RWPE1 (cell line): ENCODE measurements at regions not wholly inside any gene's neighbourhood (a gene's known extent, or its start where the extent isn't known, plus 50 kb on each side); places are given as distances from the start of the nearest gene placed in this dataset.
A peak's percentile ranks its signal among the peaks of the same experiment; 100 is the strongest.

Source experiments
- CTCF ChIA-PET: fragments of 350-600 bp; sonication (Branson Sonifier 250); formaldehyde crosslinking; extraction: SDS; loops from one replicate; lab custom pipeline; 2021; lab: Yijun Ruan, JAX
- POLR2A ChIA-PET: fragments of 400-600 bp; formaldehyde crosslinking; extraction: SDS; loops from one replicate; lab custom pipeline; 2020; ENCODE audit warnings: antibody characterized with exemption; ENCODE audit not compliant: low non-redundant PET; lab: Yijun Ruan, JAX
- DNase-seq: peaks from one replicate; pipeline ENCODE4 v3.0.0; 2012; ENCODE audit warnings: low spot score
- H3K27ac ChIP-seq: fragments of 450-650 bp; 2 replicates; pipeline ENCODE4 v1.5.1; 2017
- CTCF ChIP-seq: fragments of 450-650 bp; conservative IDR thresholded peaks from 2 replicates; pipeline ENCODE4 v1.5.1; 2017; ENCODE audit warnings: low read depth, mild to moderate bottlenecking

- ChIA-PET CTCF (interaction anchor here (1.9 kb wide), 1 partner anchor 12 kb away, joined by 11 read pairs; no protein-coding TSS in a partner anchor), POLR2A (interaction anchor here (0.6 kb wide), 1 partner anchor 1740 kb away, joined by 3 read pairs; no protein-coding TSS in a partner anchor)
- no peak overlapping the region for H3K27ac ChIP-seq
- no peak for TF ChIP-seq CTCF
- DNase-seq: no peak
Observed at GRCh38 chr1:48105165-48105564, 108.0 kb upstream of the TRABD2B start.

- no peak overlapping the region for H3K27ac ChIP-seq
- ChIA-PET POLR2A (no interaction called here), CTCF (no interaction called here)
- TF ChIP-seq CTCF: no peak
- no peak for DNase-seq
Observed at GRCh38 chr1:48103495-48103894, 106.3 kb upstream of the TRABD2B start.

- no peak for DNase-seq
- no peak overlapping the region for H3K27ac ChIP-seq
- CTCF ChIA-PET: no interaction called here
Observed at GRCh38 chr1:48102766-48103165, 105.6 kb upstream of the TRABD2B start.

DNA sequence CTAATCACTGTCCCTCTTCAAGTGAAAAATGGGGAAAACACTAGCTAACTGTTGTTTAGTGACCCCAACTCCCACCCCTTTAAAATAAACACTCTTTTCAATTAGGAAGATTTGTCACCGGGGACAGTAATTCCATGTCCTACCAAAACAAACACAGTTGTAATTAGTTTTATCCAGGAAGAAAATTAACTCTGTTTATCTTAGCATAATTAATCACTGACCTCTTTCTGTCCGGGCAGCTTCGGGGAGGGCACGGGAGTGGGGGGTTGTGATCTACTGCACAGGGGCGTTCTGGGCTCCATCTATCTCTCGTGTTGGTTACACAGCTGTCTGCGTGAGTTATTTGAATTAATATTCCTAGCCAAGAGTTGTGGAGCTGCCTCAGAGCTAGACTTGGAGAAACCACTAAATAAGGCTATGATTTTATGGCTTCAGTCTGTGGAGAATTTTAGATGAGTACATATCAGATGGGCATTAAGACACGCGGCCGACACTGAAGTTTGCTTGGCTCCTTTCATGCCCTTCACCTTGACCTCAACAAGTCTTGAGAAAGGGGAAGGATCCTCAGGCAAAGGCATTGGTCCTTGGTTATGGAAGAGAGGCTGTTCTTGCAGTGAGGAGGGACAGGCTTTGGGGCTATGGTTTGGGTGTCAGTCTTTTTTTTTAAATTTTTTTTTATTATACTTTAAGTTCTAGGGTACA lies 102.0 kb upstream of the TRABD2B start:
- ChIA-PET CTCF (interaction anchor here (1.3 kb wide), 1 partner anchor 101 kb away, joined by 3 read pairs; no protein-coding TSS in a partner anchor), POLR2A (no interaction called here)
- DNase-seq: no peak
- H3K27ac ChIP-seq: no peak overlapping the region
- no peak for TF ChIP-seq CTCF

More at GRCh38 chr1:48102766-48103165, 105.6 kb upstream of the TRABD2B start:
- POLR2A ChIA-PET: no interaction called here
- TF ChIP-seq CTCF: no peak

- peak; percentile 93 for DNase-seq
- ChIA-PET POLR2A (no interaction called here), CTCF (interaction anchor here (0.6 to 1.5 kb wide), 13 partner anchors 12 to 1545 kb away, joined by 3 to 11 read pairs (median 4); no protein-coding TSS in a partner anchor)
- peak; percentile 88 for TF ChIP-seq CTCF
- no peak overlapping the region for H3K27ac ChIP-seq
Observed at GRCh38 chr1:48093696-48094528, 96.7 kb upstream of the TRABD2B start.

- H3K27ac ChIP-seq: no peak overlapping the region
- no peak for DNase-seq
- ChIA-PET POLR2A (no interaction called here), CTCF (interaction anchor here (0.6 to 1.5 kb wide), 11 partner anchors 12 to 1545 kb away, joined by 3 to 11 read pairs (median 4); no protein-coding TSS in a partner anchor)
- TF ChIP-seq CTCF: no peak
Observed at GRCh38 chr1:48093147-48093546, 96.0 kb upstream of the TRABD2B start.
